Neuronal stem cell (in vitro differentiated cells): ENCODE measurements at regions not wholly inside any gene's neighbourhood (a gene's known extent, or its start where the extent isn't known, plus 50 kb on each side); places are given as distances from the start of the nearest gene placed in this dataset.
"Not testable (repeated sequence)": the region's sequence is repeated elsewhere in the genome, so short reads cannot be mapped to it uniquely, and the experiment has no call there.

Source experiments
- DNase-seq: peaks from one replicate; pipeline ENCODE4 v3.0.0-alpha.2; 2013; ENCODE audit warnings: low spot score
- H2AFZ ChIP-seq: one replicate; pipeline ENCODE4 v1.6.1; 2013; ENCODE audit warnings: mild to moderate bottlenecking, low read length, inconsistent platforms
- H2AK5ac ChIP-seq: 2 replicates; pipeline ENCODE4 v1.6.1; 2013; ENCODE audit warnings: low read depth, mild to moderate bottlenecking, inconsistent platforms, low read length, moderate library complexity, mixed read lengths
- H2BK120ac ChIP-seq: 2 replicates; pipeline ENCODE4 v1.6.1; 2013; ENCODE audit warnings: low read depth, mild to moderate bottlenecking, inconsistent platforms, low read length, moderate library complexity, mixed read lengths
- H2BK12ac ChIP-seq: one replicate; pipeline ENCODE4 v1.6.1; 2013; ENCODE audit warnings: low read length, inconsistent platforms
- H2BK15ac ChIP-seq: 2 replicates; pipeline ENCODE4 v1.6.1; 2013; ENCODE audit warnings: mild to moderate bottlenecking, low read length, inconsistent platforms, mixed read lengths
- H2BK5ac ChIP-seq: one replicate; pipeline ENCODE4 v1.6.1; 2013; ENCODE audit warnings: inconsistent platforms, mild to moderate bottlenecking, low read length, moderate library complexity
- H3K14ac ChIP-seq: one replicate; pipeline ENCODE4 v1.6.1; 2013; ENCODE audit warnings: low read length, inconsistent platforms
- H3K18ac ChIP-seq: 2 replicates; pipeline ENCODE4 v1.6.1; 2013; ENCODE audit warnings: low read length, inconsistent platforms
- H3K23ac ChIP-seq: 2 replicates; pipeline ENCODE4 v1.6.1; 2013; ENCODE audit warnings: low read depth, mild to moderate bottlenecking, mixed read lengths, low read length, inconsistent platforms; ENCODE audit not compliant: poor library complexity
- H3K27ac ChIP-seq: replicated peaks from 3 replicates; pipeline ENCODE4 v1.5.1; 2013; ENCODE audit warnings: low read length, inconsistent platforms
- H3K27me3 ChIP-seq, 3 experiments: 2 replicates each; pipeline ENCODE4 v1.6.1; 2013; ENCODE audit warnings: low read length in 3 of 3, mild to moderate bottlenecking in 2 of 3, inconsistent platforms in 1 of 3, low read depth in 1 of 3, mixed read lengths in 1 of 3, moderate library complexity in 1 of 3; ENCODE audit not compliant: control insufficient read depth in 3 of 3, insufficient read depth in 3 of 3
- H3K36me3 ChIP-seq, 2 donors: replicated peaks in 1 of 2; 2 replicates each; pipeline ENCODE4 v1.6.1; 2013; ENCODE audit warnings: low read length in 2 of 2; ENCODE audit not compliant: control insufficient read depth in 2 of 2, insufficient read depth in 2 of 2
- H3K4ac ChIP-seq: 2 replicates; pipeline ENCODE4 v1.6.1; 2013; ENCODE audit warnings: inconsistent platforms, mild to moderate bottlenecking, low read length, moderate library complexity
- H3K4me1 ChIP-seq, 2 donors: 1 replicate in 1 of 2; 2 replicates in 1 of 2; pipeline ENCODE4 v1.6.1; 2013; ENCODE audit warnings: low read length in 2 of 2, low read depth in 1 of 2; ENCODE audit not compliant: control insufficient read depth in 2 of 2, insufficient read depth in 1 of 2
- H3K4me2 ChIP-seq: one replicate; pipeline ENCODE4 v1.6.1; 2013; ENCODE audit warnings: mild to moderate bottlenecking, low read length, inconsistent platforms; ENCODE audit not compliant: insufficient read depth, poor library complexity, severe bottlenecking
- H3K4me3 ChIP-seq, 2 donors: 2 replicates each; pipeline ENCODE4 v1.5.1; 2013; ENCODE audit warnings: low read length in 2 of 2, mild to moderate bottlenecking in 2 of 2, inconsistent platforms in 1 of 2, moderate library complexity in 1 of 2
- H3K79me1 ChIP-seq: one replicate; pipeline ENCODE4 v1.6.1; 2013; ENCODE audit warnings: low read depth, mild to moderate bottlenecking, inconsistent platforms, low read length, moderate library complexity
- H3K9ac ChIP-seq: one replicate; pipeline ENCODE4 v1.6.1; 2013; ENCODE audit warnings: mild to moderate bottlenecking, low read depth, low read length, inconsistent platforms; ENCODE audit not compliant: poor library complexity
- H3K9me3 ChIP-seq, 2 donors: replicated peaks in 1 of 2; 2 replicates each; pipeline versions ENCODE3 to v1.6.1; 2013; ENCODE audit warnings: low read length in 2 of 2, mild to moderate bottlenecking in 2 of 2, inconsistent platforms in 1 of 2, low read depth in 1 of 2, mixed read lengths in 1 of 2, moderate library complexity in 1 of 2; ENCODE audit not compliant: control insufficient read depth in 2 of 2, insufficient read depth in 1 of 2
- H4K8ac ChIP-seq: one replicate; pipeline ENCODE4 v1.6.1; 2013; ENCODE audit warnings: low read depth, mild to moderate bottlenecking, inconsistent platforms, low read length, moderate library complexity
- H4K91ac ChIP-seq: one replicate; pipeline ENCODE4 v1.6.1; 2013; ENCODE audit warnings: low read length, low read depth, mild to moderate bottlenecking, inconsistent platforms; ENCODE audit not compliant: poor library complexity
- WGBS, 2 donors: extraction: QIAGEN DNeasy Blood & Tissue Kit; methylation state at CpG; one replicate each; pipeline ENCODE4 v1.1.7; 2013; ENCODE audit warnings: missing lambda C conversion rate in 2 of 2, mixed read lengths in 1 of 2; ENCODE audit not compliant: insufficient read length in 2 of 2, insufficient replicate concordance in 1 of 2; ENCODE audit errors: extremely low coverage in 2 of 2; 5-methylcytosine and 5-hydroxymethylcytosine counted together

DNA sequence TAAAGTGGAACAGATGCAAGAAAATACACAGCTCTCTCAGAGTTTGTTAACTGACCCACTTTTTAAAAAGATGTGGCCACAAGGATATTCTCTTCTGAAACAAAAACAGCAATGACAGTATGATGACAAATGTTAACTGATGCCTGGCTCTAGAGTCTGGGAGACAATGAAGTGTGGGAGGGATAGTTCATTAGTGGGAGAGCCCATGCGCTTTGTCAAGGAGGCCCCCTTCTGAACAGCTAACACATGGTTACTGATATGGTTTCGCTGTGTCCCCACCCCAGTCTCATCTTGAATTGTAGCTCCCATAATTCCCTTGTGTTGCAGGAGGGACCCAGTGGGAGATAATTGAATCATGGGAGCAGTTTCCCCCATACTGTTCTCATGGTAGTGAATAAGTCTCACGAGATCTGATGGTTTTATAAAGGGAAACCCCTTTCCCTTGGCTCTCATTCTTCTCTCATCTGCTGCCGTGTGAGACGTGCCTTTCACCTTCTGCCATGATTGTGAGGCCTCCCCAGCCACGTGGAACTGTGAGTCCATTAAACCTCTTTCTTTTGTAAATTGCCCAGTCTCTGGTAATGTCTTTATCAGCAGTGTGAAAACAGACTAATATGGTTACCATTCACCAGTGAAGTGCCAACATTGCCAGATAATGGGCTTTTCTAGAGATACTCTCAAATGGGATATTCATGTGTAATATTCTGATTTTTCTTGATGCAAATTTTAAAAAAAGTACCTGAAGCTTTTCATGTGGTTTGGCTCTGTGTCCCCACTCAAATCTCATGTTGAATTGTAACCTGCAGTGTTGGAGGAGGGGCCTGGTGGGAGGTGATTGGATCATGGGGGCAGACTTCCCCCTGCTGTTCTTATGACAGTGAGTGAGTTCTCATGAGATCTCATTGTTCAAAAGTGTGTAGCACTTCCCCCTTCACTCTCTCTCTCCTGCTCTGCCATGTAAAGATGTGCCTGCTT, 435.8 kb downstream of the SHISA9 start:
- WGBS, 2 donors, result no CpG with 5 or more reads among the region's 6 CpGs
- not testable (repeated sequence) for H2BK12ac ChIP-seq, H3K27me3 ChIP-seq, H3K79me1 ChIP-seq, H3K4me3 ChIP-seq, H4K8ac ChIP-seq, DNase-seq, H3K4me1 ChIP-seq, H3K9me3 ChIP-seq, H2BK15ac ChIP-seq, H2AK5ac ChIP-seq, H2AFZ ChIP-seq, H3K27ac ChIP-seq, H3K14ac ChIP-seq, H2BK5ac ChIP-seq, H3K23ac ChIP-seq, H3K4me2 ChIP-seq, H3K18ac ChIP-seq, H3K9ac ChIP-seq, H3K4ac ChIP-seq, H4K91ac ChIP-seq, H2BK120ac ChIP-seq, H3K36me3 ChIP-seq

DNA sequence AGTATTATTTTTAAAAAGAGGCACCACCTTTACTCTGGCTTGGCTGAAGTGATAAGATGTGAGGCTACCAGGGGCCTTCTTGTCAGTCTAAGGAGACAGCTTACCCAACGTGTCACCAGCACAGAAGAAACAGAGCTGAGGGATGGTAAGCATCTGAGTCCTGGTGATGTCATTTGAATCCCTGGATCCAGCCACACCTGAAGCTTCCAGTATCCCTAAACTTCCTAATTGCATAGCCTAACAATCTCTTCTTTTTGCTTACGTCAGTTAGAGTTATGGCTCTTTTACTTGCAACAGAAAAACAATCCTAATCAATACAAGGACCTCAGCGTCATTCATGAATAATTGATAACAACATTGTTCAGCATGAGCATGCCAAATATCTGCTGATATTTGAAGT, 436.6 kb downstream of the SHISA9 start:
- Histone ChIP-seq H2BK120ac (no peak overlapping the region), H4K91ac (no peak overlapping the region), H2BK15ac (no peak overlapping the region), H3K18ac (no peak overlapping the region), H2BK12ac (no peak overlapping the region), H3K27ac (no peak overlapping the region), H2AFZ (no peak overlapping the region), H3K4me2 (no peak overlapping the region), H3K79me1 (no peaks in the 10 kb centered on the region), H3K36me3 (no peaks in the 10 kb centered on the region), H3K9ac (no peak overlapping the region), H3K4me3 (no peak overlapping the region), H3K27me3 (no peaks in the 10 kb centered on the region), H3K14ac (no peak overlapping the region), H2AK5ac (no peak overlapping the region), H4K8ac (no peak overlapping the region), H3K4ac (no peak overlapping the region), H3K23ac (no peak overlapping the region), H3K9me3 (no peaks in the 10 kb centered on the region), H2BK5ac (no peak overlapping the region), H3K4me1 (peaks cover 0 to 1% of the 10 kb centered on the region in 2 donors)
- DNase-seq, result no peak
- no CpG with 5 or more reads among the region's 3 CpGs for WGBS, 2 donors

DNA sequence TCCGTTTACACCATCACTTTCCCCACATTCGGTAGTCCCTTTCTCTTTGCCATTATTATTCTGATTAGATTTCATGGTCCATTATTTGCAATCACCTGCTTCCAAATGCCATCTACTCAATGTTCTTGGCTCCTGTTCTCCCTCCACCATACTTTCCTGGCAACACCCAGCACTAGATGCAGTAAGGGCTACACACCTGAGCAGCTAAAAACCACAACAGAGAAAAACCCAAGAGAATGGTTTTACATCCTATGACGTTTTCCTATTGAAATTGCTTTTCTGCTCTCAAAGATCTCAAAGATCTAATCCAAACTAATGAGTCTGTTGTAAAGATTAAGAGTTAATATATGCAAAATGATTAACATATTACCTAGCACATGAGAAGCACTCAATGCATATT, 441.3 kb downstream of the SHISA9 start:
- Histone ChIP-seq H3K14ac (no peak overlapping the region), H2AFZ (no peak overlapping the region), H4K8ac (no peak overlapping the region), H3K36me3 (no peaks in the 10 kb centered on the region), H3K4me3 (no peak overlapping the region), H3K4me2 (no peak overlapping the region), H3K4ac (no peak overlapping the region), H2BK15ac (no peak overlapping the region), H2BK12ac (no peak overlapping the region), H3K79me1 (no peaks in the 10 kb centered on the region), H3K27me3 (no peaks in the 10 kb centered on the region), H4K91ac (no peak overlapping the region), H2BK5ac (no peak overlapping the region), H2BK120ac (no peak overlapping the region), H2AK5ac (no peak overlapping the region), H3K18ac (no peak overlapping the region), H3K9me3 (no peaks in the 10 kb centered on the region), H3K27ac (no peak overlapping the region), H3K4me1 (no peaks in the 10 kb centered on the region), H3K9ac (no peak overlapping the region), H3K23ac (no peak overlapping the region)
- WGBS, 2 donors, result 100% methylated on average over 1 to 2 of the region's 3 CpGs
- DNase-seq, result no peak

DNA sequence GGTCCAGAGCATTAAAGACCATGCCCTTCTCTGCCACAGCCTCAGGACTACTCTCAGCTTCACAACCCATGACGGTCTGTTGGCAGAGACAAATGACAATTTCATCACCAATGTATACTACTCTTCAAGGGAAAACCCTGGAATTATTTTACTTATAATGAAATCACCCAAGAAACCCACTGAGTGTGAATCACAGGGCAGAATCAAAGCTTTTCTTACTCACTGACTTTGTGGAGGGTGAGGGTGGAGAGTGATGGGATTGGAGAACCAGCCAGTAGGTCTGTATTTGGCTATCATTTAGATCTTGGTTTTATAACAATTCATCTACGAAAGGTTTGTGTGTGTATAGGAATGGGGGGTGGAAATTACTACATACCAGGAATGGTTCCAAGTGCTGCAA, 442.6 kb downstream of the SHISA9 start:
- no peak overlapping the region for H3K23ac ChIP-seq
- H3K4me3 ChIP-seq, result no peak overlapping the region
- H3K9me3 ChIP-seq, result no peaks in the 10 kb centered on the region
- no peak overlapping the region for H3K4ac ChIP-seq
- no peak overlapping the region for H3K27ac ChIP-seq
- no peak for DNase-seq
- no peak overlapping the region for H3K4me2 ChIP-seq
- no peak overlapping the region for H2AK5ac ChIP-seq
- no peak overlapping the region for H4K8ac ChIP-seq
- no peak overlapping the region for H4K91ac ChIP-seq
- H2BK12ac ChIP-seq, result no peak overlapping the region
- no peak overlapping the region for H2BK5ac ChIP-seq
- no peak overlapping the region for H3K14ac ChIP-seq
- H3K4me1 ChIP-seq, result no peaks in the 10 kb centered on the region
- no peak overlapping the region for H3K18ac ChIP-seq
- WGBS, 2 donors, result no CpG with 5 or more reads among the region's 2 CpGs
- no peaks in the 10 kb centered on the region for H3K27me3 ChIP-seq
- H2BK120ac ChIP-seq, result no peak overlapping the region
- H3K79me1 ChIP-seq, result no peaks in the 10 kb centered on the region
- no peak overlapping the region for H2AFZ ChIP-seq
- no peak overlapping the region for H2BK15ac ChIP-seq
- no peak overlapping the region for H3K9ac ChIP-seq
- H3K36me3 ChIP-seq, result no peaks in the 10 kb centered on the region
